Body of pancreas (tissue), 4 donors: ENCODE measurements at regions not wholly inside any gene's neighbourhood (a gene's known extent, or its start where the extent isn't known, plus 50 kb on each side); places are given as distances from the start of the nearest gene placed in this dataset.

Experiments
- ATAC-seq: fragments of 150-250 bp; one replicate; pipeline ENCODE4 v1.9.1; 2016
- DNase-seq, 4 donors: peaks; one replicate each; pipeline ENCODE4 v3.0.0-alpha.2; 2019
- H3K27ac ChIP-seq, 4 donors: fragments of 200-600 bp; sonication (generic); 1 replicate in 3 of 4; 2 replicates in 1 of 4; pipeline versions ENCODE4 v1.5.1 to v1.6.1; 2016 to 2019; ENCODE audit warnings: mild to moderate bottlenecking in 1 of 4, mixed read lengths in 1 of 4, moderate library complexity in 1 of 4
- H3K27me3 ChIP-seq, 2 donors: fragments of 200-600 bp; sonication (generic); one replicate each; pipeline ENCODE4 v1.6.0; 2016; ENCODE audit warnings: mild to moderate bottlenecking in 1 of 2
- H3K36me3 ChIP-seq, 2 donors: fragments of 200-600 bp; sonication (generic); replicated peaks in 1 of 2; 2 replicates each; pipeline ENCODE4 v1.5.1; 2016; ENCODE audit warnings: low read depth in 2 of 2; ENCODE audit not compliant: insufficient read depth in 1 of 2
- H3K4me1 ChIP-seq: fragments of 200-600 bp; sonication (generic); one replicate; pipeline ENCODE4 v1.6.0; 2016
- H3K4me3 ChIP-seq, 2 donors: fragments of 200-600 bp; sonication (generic); 1 replicate in 1 of 2; 2 replicates in 1 of 2; pipeline ENCODE4 v1.5.1; 2016 to 2019
- H3K9me3 ChIP-seq, 3 donors: fragments of 200-600 bp; sonication (generic); 1 replicate in 2 of 3; 2 replicates in 1 of 3; pipeline ENCODE4 v1.5.1; 2016
- CTCF ChIP-seq, 7 experiments: fragments of 450-650 bp in 4 of 7; fragments of 200-600 bp in 3 of 7; sonication (generic) in 3 of 7; IDR thresholded peaks; one replicate each; pipeline ENCODE4 v1.5.1; 2016 to 2019; ENCODE audit warnings: antibody characterized with exemption in 7 of 7
- POLR2A ChIP-seq, 3 donors: fragments of 450-650 bp; IDR thresholded peaks; one replicate each; pipeline ENCODE4 v1.6.1; 2016; ENCODE audit warnings: antibody characterized with exemption in 3 of 3, mild to moderate bottlenecking in 2 of 3
- WGBS, 2 donors: methylation state at CpG; one replicate each; pipeline ENCODE4 v1.1.5; 2017; 5-methylcytosine and 5-hydroxymethylcytosine counted together
- intact Hi-C: fragments of 100-400 bp; cut with DNase I; formaldehyde crosslinking; loops from one replicate; pipeline ENCODE4 v1.15.1; 2023

GRCh38 chr2:16429431-16430145 is 236.0 kb downstream of the CYRIA start:
- Histone ChIP-seq H3K4me3 (no peak overlapping the region), H3K9me3 (no peaks in the 10 kb centered on the region), H3K27me3 (no peaks in the 10 kb centered on the region), H3K27ac (no peak overlapping the region), H3K36me3 (no peaks in the 10 kb centered on the region), H3K4me1 (peaks cover 19% of the 10 kb centered on the region)
- DNase-seq (no peak), ATAC-seq (no peak)
- 43 to 48% methylated on average over 2 of the region's 2 CpGs for WGBS, 2 donors
- TF ChIP-seq CTCF (IDR thresholded peaks at IDR 0.05) (no peak), POLR2A (IDR thresholded peaks at IDR 0.05) (no peak)
- intact Hi-C loops, result no loop called here

GRCh38 chr2:16429002-16429401 is 236.6 kb downstream of the CYRIA start:
- no peaks in the 10 kb centered on the region for H3K9me3 ChIP-seq
- no peak for ATAC-seq

GRCh38 chr2:16425462-16426336 is 239.9 kb downstream of the CYRIA start:
- H3K4me3 ChIP-seq, result no peak overlapping the region
- H3K27me3 ChIP-seq, result no peaks in the 10 kb centered on the region
- peak; percentile 92 for ATAC-seq
- H3K9me3 ChIP-seq, result no peaks in the 10 kb centered on the region
- H3K4me1 ChIP-seq, result peaks cover 30% of the 10 kb centered on the region
- TF ChIP-seq POLR2A (IDR thresholded peaks at IDR 0.05), result no peak
- TF ChIP-seq CTCF (IDR thresholded peaks at IDR 0.05), result no peak
- intact Hi-C loops, result no loop called here
- peak; percentile 78 to 91 (median 84) for DNase-seq
- H3K27ac ChIP-seq, result peak overlapping the region in 2 of 4 donors; percentile 50 to 62
- no peaks in the 10 kb centered on the region for H3K36me3 ChIP-seq
- WGBS, 2 donors, result 4 to 10% methylated on average over 6 of the region's 6 CpGs

More at GRCh38 chr2:16429002-16429401, 236.6 kb downstream of the CYRIA start:
- no peak for TF ChIP-seq POLR2A (IDR thresholded peaks at IDR 0.05)
- no peak for TF ChIP-seq CTCF (IDR thresholded peaks at IDR 0.05)
- intact Hi-C loops, result no loop called here
- H3K4me1 ChIP-seq, result peaks cover 25% of the 10 kb centered on the region
- H3K4me3 ChIP-seq, result no peak overlapping the region
- H3K36me3 ChIP-seq, result no peaks in the 10 kb centered on the region
- no peaks in the 10 kb centered on the region for H3K27me3 ChIP-seq
- no peak for DNase-seq
- no peak overlapping the region for H3K27ac ChIP-seq
- 56 to 67% methylated on average over 2 of the region's 2 CpGs for WGBS, 2 donors

- no peak overlapping the region for H3K27ac ChIP-seq
- 65 to 82% methylated on average over 1 of the region's 1 CpG for WGBS, 2 donors
Measured at GRCh38 chr2:16420421-16420820, 245.2 kb downstream of the CYRIA start.

More at GRCh38 chr2:16420421-16420820, 245.2 kb downstream of the CYRIA start:
- ATAC-seq, result no peak
- Histone ChIP-seq H3K4me3 (no peak overlapping the region), H3K36me3 (no peaks in the 10 kb centered on the region), H3K9me3 (no peaks in the 10 kb centered on the region), H3K4me1 (peaks cover 19% of the 10 kb centered on the region), H3K27me3 (no peaks in the 10 kb centered on the region)
- intact Hi-C loops, result no loop called here
- DNase-seq, result no peak
- no peak for TF ChIP-seq CTCF (IDR thresholded peaks at IDR 0.05)
- TF ChIP-seq POLR2A (IDR thresholded peaks at IDR 0.05), result no peak
